Adrenal gland (tissue), 5 donors: ENCODE measurements at regions not wholly inside any gene's neighbourhood (a gene's known extent, or its start where the extent isn't known, plus 50 kb on each side); places are given as distances from the start of the nearest gene placed in this dataset.

Source experiments
- CTCF ChIP-seq, 6 experiments: fragments of 450-650 bp in 4 of 6; fragments of 200-600 bp in 2 of 6; sonication (generic) in 1 of 6; IDR thresholded peaks; 1 replicate in 5 of 6; 2 replicates in 1 of 6; pipeline versions ENCODE4 v1.5.1 to v1.8.0; 2016 to 2021; ENCODE audit warnings: antibody characterized with exemption in 6 of 6, mild to moderate bottlenecking in 2 of 6, moderate library complexity in 1 of 6
- POLR2A ChIP-seq, 2 donors: fragments of 450-650 bp; IDR thresholded peaks; one replicate each; pipeline ENCODE4 v1.6.1; 2017; ENCODE audit warnings: antibody characterized with exemption in 2 of 2, mild to moderate bottlenecking in 2 of 2, moderate library complexity in 1 of 2
- donor health status: DM: no; HTN: no; CAD: no.

GRCh38 chr12:41819948-41820347, 324.7 kb downstream of the GXYLT1 start:
- TF ChIP-seq POLR2A (IDR thresholded peaks at IDR 0.05) (no peak), CTCF (IDR thresholded peaks at IDR 0.05) (no peak)
